Inferior parietal cortex (tissue), 1 donor: ENCODE measurements at regions not wholly inside any gene's neighbourhood (a gene's known extent, or its start where the extent isn't known, plus 50 kb on each side); places are given as distances from the start of the nearest gene placed in this dataset.
"Not testable (repeated sequence)": the region's sequence is repeated elsewhere in the genome, so short reads cannot be mapped to it uniquely, and the experiment has no call there.

Source experiments
- DNase-seq: peaks from one replicate; pipeline ENCODE4 v3.0.0-alpha.2; 2016; ENCODE audit errors: extremely low spot score

GRCh38 chr5:106986006-106986405 lies 684.7 kb downstream of the EFNA5 start:
- no peak for DNase-seq

GRCh38 chr5:106985174-106985573 lies 685.6 kb downstream of the EFNA5 start:
- DNase-seq, result no peak

GRCh38 chr5:106979178-106979577 lies 691.6 kb downstream of the EFNA5 start:
- not testable (repeated sequence) for DNase-seq

- DNase-seq, result not testable (repeated sequence)
Observed at GRCh38 chr5:106978582-106979165, 692.1 kb downstream of the EFNA5 start.

GRCh38 chr5:106976363-106976762 lies 694.4 kb downstream of the EFNA5 start:
- no peak for DNase-seq

- DNase-seq, result no peak
Observed at GRCh38 chr5:106974272-106974671, 696.5 kb downstream of the EFNA5 start.

GRCh38 chr5:106966686-106967315 lies 703.9 kb downstream of the EFNA5 start:
- no peak for DNase-seq

- no peak for DNase-seq
Observed at GRCh38 chr5:106964132-106964531, 706.6 kb downstream of the EFNA5 start.

- no peak for DNase-seq
Observed at GRCh38 chr5:106963630-106964029, 707.1 kb downstream of the EFNA5 start.

GRCh38 chr5:106962464-106963230 lies 708.1 kb downstream of the EFNA5 start:
- DNase-seq, result no peak

- no peak for DNase-seq
Observed at GRCh38 chr5:106959387-106959786, 711.4 kb downstream of the EFNA5 start.

GRCh38 chr5:106957336-106957735 lies 713.4 kb downstream of the EFNA5 start:
- no peak for DNase-seq

- no peak for DNase-seq
Observed at GRCh38 chr5:106956886-106957285, 713.9 kb downstream of the EFNA5 start.

- no peak for DNase-seq
Observed at GRCh38 chr5:106956187-106956586, 714.5 kb downstream of the EFNA5 start.

- DNase-seq, result no peak
Observed at GRCh38 chr5:106940986-106941385, 729.8 kb downstream of the EFNA5 start.

- no peak for DNase-seq
Observed at GRCh38 chr5:106940301-106940846, 730.4 kb downstream of the EFNA5 start.

- DNase-seq, result no peak
Observed at GRCh38 chr5:106923409-106923808, 747.3 kb downstream of the EFNA5 start.

- DNase-seq, result no peak
Observed at GRCh38 chr5:106921567-106921966, 749.2 kb downstream of the EFNA5 start.

GRCh38 chr5:106910486-106910885 lies 760.3 kb downstream of the EFNA5 start:
- no peak for DNase-seq

- DNase-seq, result no peak
Observed at GRCh38 chr5:106909716-106910115, 761.0 kb downstream of the EFNA5 start.

- DNase-seq, result no peak
Observed at GRCh38 chr5:106907979-106908378, 762.8 kb downstream of the EFNA5 start.

- no peak for DNase-seq
Observed at GRCh38 chr5:106906199-106906598, 764.5 kb downstream of the EFNA5 start.

GRCh38 chr5:106894964-106895363 lies 775.8 kb downstream of the EFNA5 start:
- DNase-seq, result no peak
